K562 (cell line): ENCODE measurements at regions not wholly inside any gene's neighbourhood (a gene's known extent, or its start where the extent isn't known, plus 50 kb on each side); places are given as distances from the start of the nearest gene placed in this dataset.

ENCODE experiments used
- CTBP1 ChIP-seq: fragments of 450-650 bp; IDR thresholded peaks from 2 replicates; pipeline ENCODE4 v1.6.1; 2016; ENCODE audit warnings: borderline replicate concordance
- KLF16 ChIP-seq: IDR thresholded peaks from 2 replicates; pipeline ENCODE4 v1.6.1; 2016; ENCODE audit warnings: antibody characterized with exemption
- NFIX ChIP-seq: fragments of 250-450 bp; sonication (Bioruptor Pico); IDR thresholded peaks from 2 replicates; pipeline ENCODE4 v1.4.0; 2020; ENCODE audit warnings: low read depth, mild to moderate bottlenecking, moderate library complexity
- NFRKB ChIP-seq: fragments of 450-650 bp; IDR thresholded peaks from 2 replicates; pipeline ENCODE4 v1.6.1; 2016; ENCODE audit warnings: low read depth
- ZNF217 ChIP-seq: sonication (generic); formaldehyde crosslinking; IDR thresholded peaks from 2 replicates; pipeline ENCODE4 v1.8.0; 2022; ENCODE audit warnings: mild to moderate bottlenecking, missing genetic modification reagents
- ZNF23 ChIP-seq: fragments of 250-450 bp; sonication (Bioruptor Pico); IDR thresholded peaks from 2 replicates; pipeline ENCODE4 v1.4.0; 2020; ENCODE audit warnings: mild to moderate bottlenecking
- TF ChIP-seq, protein P1 (sequence below), 2 experiments: fragments of 450-650 bp in 1 of 2; sonication (generic) in 1 of 2; formaldehyde crosslinking in 1 of 2; IDR thresholded peaks; 2 replicates each; pipeline versions ENCODE4 v1.7.1 to v1.9.0; 2016 to 2022; ENCODE audit warnings: inconsistent platforms in 1 of 2, mild to moderate bottlenecking in 1 of 2, missing genetic modification reagents in 1 of 2
- TF ChIP-seq, protein P2 (sequence below), 3 experiments: fragments of 200-800 bp in 1 of 3; sonication (Bioruptor generic) in 1 of 3; sonication (generic) in 1 of 3; formaldehyde crosslinking in 1 of 3; IDR thresholded peaks; 2 replicates each; pipeline versions ENCODE4 v1.6.1 to v1.8.0; 2016 to 2022; ENCODE audit warnings: mild to moderate bottlenecking in 2 of 3, missing compliant biosample characterization in 2 of 3, missing genetic modification characterization in 2 of 3, missing genetic modification reagents in 1 of 3
- TF ChIP-seq, protein P3 (sequence below): fragments of 450-650 bp; IDR thresholded peaks from 2 replicates; pipeline ENCODE4 v1.6.1; 2017; ENCODE audit warnings: antibody characterized with exemption

DNA sequence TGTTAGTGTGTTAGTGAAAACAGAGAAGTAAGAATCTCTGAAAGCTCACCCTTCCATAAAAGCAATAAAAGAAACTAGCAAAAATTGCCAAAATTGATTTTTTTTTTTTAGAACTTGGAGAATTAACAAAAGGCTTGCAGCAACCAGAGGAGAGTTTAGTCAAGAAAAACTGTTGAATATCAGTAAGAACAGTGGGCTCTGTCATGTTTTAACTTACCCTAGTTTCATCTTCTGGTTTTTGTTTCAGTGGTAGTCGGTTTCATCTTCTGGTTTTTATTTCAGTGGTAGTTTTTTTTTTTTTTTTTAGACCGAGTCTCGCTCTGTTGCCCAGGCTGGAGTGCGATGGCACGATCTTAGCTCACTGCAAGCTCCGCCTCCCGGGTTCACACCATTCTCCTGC lies 580.9 kb downstream of the NYAP2 start (continued):
- TF ChIP-seq, protein P1, sequence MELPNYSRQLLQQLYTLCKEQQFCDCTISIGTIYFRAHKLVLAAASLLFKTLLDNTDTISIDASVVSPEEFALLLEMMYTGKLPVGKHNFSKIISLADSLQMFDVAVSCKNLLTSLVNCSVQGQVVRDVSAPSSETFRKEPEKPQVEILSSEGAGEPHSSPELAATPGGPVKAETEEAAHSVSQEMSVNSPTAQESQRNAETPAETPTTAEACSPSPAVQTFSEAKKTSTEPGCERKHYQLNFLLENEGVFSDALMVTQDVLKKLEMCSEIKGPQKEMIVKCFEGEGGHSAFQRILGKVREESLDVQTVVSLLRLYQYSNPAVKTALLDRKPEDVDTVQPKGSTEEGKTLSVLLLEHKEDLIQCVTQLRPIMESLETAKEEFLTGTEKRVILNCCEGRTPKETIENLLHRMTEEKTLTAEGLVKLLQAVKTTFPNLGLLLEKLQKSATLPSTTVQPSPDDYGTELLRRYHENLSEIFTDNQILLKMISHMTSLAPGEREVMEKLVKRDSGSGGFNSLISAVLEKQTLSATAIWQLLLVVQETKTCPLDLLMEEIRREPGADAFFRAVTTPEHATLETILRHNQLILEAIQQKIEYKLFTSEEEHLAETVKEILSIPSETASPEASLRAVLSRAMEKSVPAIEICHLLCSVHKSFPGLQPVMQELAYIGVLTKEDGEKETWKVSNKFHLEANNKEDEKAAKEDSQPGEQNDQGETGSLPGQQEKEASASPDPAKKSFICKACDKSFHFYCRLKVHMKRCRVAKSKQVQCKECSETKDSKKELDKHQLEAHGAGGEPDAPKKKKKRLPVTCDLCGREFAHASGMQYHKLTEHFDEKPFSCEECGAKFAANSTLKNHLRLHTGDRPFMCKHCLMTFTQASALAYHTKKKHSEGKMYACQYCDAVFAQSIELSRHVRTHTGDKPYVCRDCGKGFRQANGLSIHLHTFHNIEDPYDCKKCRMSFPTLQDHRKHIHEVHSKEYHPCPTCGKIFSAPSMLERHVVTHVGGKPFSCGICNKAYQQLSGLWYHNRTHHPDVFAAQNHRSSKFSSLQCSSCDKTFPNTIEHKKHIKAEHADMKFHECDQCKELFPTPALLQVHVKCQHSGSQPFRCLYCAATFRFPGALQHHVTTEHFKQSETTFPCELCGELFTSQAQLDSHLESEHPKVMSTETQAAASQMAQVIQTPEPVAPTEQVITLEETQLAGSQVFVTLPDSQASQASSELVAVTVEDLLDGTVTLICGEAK (IDR thresholded peaks at IDR 0.05), result no peak
- TF ChIP-seq, protein P1 (CRISPR knock-in tag; IDR thresholded peaks at IDR 0.05), result no peak
- TF ChIP-seq NFRKB, result no peak
- TF ChIP-seq NFIX (CRISPR knock-in tag), result no peak
- TF ChIP-seq, protein P2, sequence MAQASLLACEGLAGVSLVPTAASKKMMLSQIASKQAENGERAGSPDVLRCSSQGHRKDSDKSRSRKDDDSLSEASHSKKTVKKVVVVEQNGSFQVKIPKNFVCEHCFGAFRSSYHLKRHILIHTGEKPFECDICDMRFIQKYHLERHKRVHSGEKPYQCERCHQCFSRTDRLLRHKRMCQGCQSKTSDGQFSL (CRISPR knock-in tag; IDR thresholded peaks at IDR 0.05), result no peak
- TF ChIP-seq, protein P2 (tag; IDR thresholded peaks at IDR 0.05), result no peak
- no peak for TF ChIP-seq ZNF217 (CRISPR knock-in tag)
- TF ChIP-seq ZNF23 (CRISPR knock-in tag), result no peak
- TF ChIP-seq, protein P3, sequence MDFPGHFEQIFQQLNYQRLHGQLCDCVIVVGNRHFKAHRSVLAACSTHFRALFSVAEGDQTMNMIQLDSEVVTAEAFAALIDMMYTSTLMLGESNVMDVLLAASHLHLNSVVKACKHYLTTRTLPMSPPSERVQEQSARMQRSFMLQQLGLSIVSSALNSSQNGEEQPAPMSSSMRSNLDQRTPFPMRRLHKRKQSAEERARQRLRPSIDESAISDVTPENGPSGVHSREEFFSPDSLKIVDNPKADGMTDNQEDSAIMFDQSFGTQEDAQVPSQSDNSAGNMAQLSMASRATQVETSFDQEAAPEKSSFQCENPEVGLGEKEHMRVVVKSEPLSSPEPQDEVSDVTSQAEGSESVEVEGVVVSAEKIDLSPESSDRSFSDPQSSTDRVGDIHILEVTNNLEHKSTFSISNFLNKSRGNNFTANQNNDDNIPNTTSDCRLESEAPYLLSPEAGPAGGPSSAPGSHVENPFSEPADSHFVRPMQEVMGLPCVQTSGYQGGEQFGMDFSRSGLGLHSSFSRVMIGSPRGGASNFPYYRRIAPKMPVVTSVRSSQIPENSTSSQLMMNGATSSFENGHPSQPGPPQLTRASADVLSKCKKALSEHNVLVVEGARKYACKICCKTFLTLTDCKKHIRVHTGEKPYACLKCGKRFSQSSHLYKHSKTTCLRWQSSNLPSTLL, result no peak
- no peak for TF ChIP-seq KLF16
- TF ChIP-seq CTBP1, result no peak
